ENCODE measurements at regions not wholly inside any gene's neighbourhood (a gene's known extent, or its start where the extent isn't known, plus 50 kb on each side); places are given as distances from the start of the nearest gene placed in this dataset.

GRCh38 chr4:136796953-136797352 lies 735.3 kb downstream of the PCDH18 start:
- Histone ChIP-seq H3K79me2 (ENCODE audit: insufficient read depth, low read length) (no peaks in the 10 kb centered on the region), H3K36me3 (ENCODE audit: control insufficient read depth in 1 of 2, insufficient read depth in 2 of 2, low read length in 2 of 2) (no peaks in the 10 kb centered on the region), H3K4me2 (ENCODE audit: low read length) (no peak overlapping the region), H3K9ac (ENCODE audit: low read length) (no peak overlapping the region), H3K9me2 (ENCODE audit: insufficient read depth) (no peaks in the 10 kb centered on the region), H3K27ac (ENCODE audit: low read depth, low read length) (no peak overlapping the region), H4K20me1 (ENCODE audit: insufficient read depth) (no peaks in the 10 kb centered on the region), H3K27me3 (ENCODE audit: insufficient read depth, low read length) (no peaks in the 10 kb centered on the region), H3K4me1 (ENCODE audit: control insufficient read depth in 1 of 2, insufficient read depth in 2 of 2, low read length in 2 of 2) (no peaks in the 10 kb centered on the region), H3K9me3 (ENCODE audit: control insufficient read depth in 1 of 2, insufficient read depth in 1 of 2, low read depth in 1 of 2, low read length in 2 of 2) (no peaks in the 10 kb centered on the region), H2AFZ (ENCODE audit: low read depth, low read length, poor library complexity, severe bottlenecking) (no peak overlapping the region), H3K4me3 (replicated peaks in 1 of 2; ENCODE audit: low read depth in 1 of 2, low read length in 2 of 2) (no peak overlapping the region)
- CTCF ChIA-PET: no interaction called here
- TF ChIP-seq SIN3A (IDR thresholded peaks at IDR 0.05; ENCODE audit: low read depth) (no peak), SRF (IDR thresholded peaks at IDR 0.05; ENCODE audit: low read depth) (no peak), ZNF274 (IDR thresholded peaks at IDR 0.05; ENCODE audit: low read depth, low read length) (no peak), JUND (IDR thresholded peaks at IDR 0.05) (no peak), POLR2AphosphoS5 (IDR thresholded peaks at IDR 0.05; ENCODE audit: low read depth, low read length) (no peak), ATF3 (IDR thresholded peaks at IDR 0.05) (no peak), EZH2phosphoT487 (IDR thresholded peaks at IDR 0.05; ENCODE audit: borderline replicate concordance) (no peak), YY1 (IDR thresholded peaks at IDR 0.05; ENCODE audit: extremely low read depth, insufficient replicate concordance, low read depth, low read length) (no peak), CBX3 (IDR thresholded peaks at IDR 0.05; ENCODE audit: low read depth) (no peak), CEBPB (IDR thresholded peaks at IDR 0.05; ENCODE audit: low read depth) (no peak)
- TF ChIP-seq, protein P1, sequence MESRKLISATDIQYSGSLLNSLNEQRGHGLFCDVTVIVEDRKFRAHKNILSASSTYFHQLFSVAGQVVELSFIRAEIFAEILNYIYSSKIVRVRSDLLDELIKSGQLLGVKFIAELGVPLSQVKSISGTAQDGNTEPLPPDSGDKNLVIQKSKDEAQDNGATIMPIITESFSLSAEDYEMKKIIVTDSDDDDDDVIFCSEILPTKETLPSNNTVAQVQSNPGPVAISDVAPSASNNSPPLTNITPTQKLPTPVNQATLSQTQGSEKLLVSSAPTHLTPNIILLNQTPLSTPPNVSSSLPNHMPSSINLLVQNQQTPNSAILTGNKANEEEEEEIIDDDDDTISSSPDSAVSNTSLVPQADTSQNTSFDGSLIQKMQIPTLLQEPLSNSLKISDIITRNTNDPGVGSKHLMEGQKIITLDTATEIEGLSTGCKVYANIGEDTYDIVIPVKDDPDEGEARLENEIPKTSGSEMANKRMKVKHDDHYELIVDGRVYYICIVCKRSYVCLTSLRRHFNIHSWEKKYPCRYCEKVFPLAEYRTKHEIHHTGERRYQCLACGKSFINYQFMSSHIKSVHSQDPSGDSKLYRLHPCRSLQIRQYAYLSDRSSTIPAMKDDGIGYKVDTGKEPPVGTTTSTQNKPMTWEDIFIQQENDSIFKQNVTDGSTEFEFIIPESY (IDR thresholded peaks at IDR 0.05; ENCODE audit: extremely low read depth, insufficient replicate concordance, low read length): no peak
- TF ChIP-seq, protein P2, sequence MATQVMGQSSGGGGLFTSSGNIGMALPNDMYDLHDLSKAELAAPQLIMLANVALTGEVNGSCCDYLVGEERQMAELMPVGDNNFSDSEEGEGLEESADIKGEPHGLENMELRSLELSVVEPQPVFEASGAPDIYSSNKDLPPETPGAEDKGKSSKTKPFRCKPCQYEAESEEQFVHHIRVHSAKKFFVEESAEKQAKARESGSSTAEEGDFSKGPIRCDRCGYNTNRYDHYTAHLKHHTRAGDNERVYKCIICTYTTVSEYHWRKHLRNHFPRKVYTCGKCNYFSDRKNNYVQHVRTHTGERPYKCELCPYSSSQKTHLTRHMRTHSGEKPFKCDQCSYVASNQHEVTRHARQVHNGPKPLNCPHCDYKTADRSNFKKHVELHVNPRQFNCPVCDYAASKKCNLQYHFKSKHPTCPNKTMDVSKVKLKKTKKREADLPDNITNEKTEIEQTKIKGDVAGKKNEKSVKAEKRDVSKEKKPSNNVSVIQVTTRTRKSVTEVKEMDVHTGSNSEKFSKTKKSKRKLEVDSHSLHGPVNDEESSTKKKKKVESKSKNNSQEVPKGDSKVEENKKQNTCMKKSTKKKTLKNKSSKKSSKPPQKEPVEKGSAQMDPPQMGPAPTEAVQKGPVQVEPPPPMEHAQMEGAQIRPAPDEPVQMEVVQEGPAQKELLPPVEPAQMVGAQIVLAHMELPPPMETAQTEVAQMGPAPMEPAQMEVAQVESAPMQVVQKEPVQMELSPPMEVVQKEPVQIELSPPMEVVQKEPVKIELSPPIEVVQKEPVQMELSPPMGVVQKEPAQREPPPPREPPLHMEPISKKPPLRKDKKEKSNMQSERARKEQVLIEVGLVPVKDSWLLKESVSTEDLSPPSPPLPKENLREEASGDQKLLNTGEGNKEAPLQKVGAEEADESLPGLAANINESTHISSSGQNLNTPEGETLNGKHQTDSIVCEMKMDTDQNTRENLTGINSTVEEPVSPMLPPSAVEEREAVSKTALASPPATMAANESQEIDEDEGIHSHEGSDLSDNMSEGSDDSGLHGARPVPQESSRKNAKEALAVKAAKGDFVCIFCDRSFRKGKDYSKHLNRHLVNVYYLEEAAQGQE (IDR thresholded peaks at IDR 0.05; ENCODE audit: low read depth): no peak
- RAD21 ChIA-PET (ENCODE audit: low non-redundant PET in 1 of 2, low total read pairs in 2 of 2, uncharacterized antibody in 2 of 2, unreplicated experiment in 2 of 2): no interaction called here
- no peak for DNase-seq (ENCODE audit: low read depth, low spot score)
- no TSS peak for BruUV-seq (replicated peaks)
- intact Hi-C loops (cut with micrococcal nuclease): no loop called here
- ATAC-seq: no peak
- POLR2A ChIA-PET: no interaction called here

Measured in HCT116 (cell line).